ENCODE measurements at regions not wholly inside any gene's neighbourhood (a gene's known extent, or its start where the extent isn't known, plus 50 kb on each side); places are given as distances from the start of the nearest gene placed in this dataset.

DNA sequence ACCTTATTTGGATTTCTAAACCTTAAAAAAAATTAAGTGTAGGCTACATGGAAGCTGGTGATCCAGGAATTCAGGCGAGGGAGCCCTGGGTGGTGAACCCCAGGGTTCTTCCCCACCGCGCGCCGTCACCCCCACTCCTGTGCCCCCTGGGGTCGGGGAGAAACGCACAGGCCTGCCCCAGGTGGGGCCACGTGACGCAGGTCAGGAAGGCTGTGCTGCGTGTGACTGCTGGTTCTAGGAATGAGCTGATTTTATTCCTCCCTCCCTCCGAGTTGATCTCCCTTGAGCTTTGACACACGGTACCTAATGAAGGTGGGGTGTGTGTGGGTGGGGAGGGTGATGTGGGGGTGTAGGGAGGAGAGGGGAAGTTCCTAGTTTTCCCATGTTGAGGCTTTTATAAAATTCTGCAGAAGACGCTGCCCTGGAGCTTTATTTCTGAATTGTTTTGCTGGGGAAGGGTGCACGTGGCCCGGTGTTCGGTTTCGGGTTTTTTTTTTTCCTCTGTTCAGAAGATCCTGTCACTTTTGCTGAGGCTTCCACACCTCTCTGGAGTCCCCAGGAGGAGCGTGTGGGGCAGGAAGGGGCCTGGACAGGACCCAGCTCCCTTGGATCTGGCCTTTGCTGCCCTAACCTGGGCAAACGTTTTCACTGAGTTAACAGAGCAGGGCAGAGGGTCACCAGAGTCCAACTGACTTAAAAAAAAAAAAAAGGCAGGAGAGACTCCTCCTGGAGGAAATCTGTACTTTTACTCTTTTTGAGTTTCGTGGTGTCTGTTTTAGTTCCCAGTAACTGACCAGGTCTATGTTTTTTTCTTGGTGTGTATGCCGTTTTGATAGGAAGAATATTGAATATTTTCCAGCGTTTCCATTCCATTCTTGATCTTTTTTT is 55.8 kb upstream of the GSE1 start:
- DNase-seq (ENCODE audit: low spot score): no peak

DNA sequence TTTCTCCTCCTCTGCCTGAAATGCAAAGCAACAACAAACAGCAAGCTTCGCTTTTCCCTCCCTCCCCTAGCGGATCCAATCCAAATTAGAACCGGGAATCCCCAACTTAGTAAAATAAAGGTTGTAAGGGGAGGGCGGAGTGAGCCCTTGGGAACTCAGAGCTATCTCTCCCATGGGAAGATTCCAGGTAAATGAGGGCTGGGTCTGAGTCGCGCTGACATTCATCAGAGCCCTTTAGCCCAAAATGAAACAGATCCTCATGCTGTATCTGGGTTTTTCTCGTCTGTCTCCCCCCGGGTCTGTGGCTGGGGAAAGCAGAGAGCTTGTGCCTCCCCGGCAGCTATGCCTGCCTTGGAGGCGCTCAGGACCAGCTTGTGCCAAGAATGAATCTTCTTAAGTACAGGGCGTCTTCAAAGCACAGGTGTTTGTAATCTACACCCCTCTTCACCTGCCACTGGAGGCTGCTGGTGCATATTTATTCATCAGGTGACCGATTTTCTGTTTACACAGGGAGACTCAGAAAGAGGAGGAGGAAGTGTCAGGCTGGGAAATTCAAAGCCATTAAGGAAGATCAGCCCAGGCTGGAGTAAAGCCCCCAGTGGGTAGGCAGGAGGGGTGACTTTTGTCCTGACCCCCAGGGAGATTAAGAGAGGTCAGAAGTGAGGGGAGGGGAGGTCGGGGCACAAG is 55.0 kb upstream of the GSE1 start:
- no peak for DNase-seq (ENCODE audit: low spot score)

GRCh38 chr16:85560932-85561247 is 52.2 kb upstream of the GSE1 start:
- no peak for DNase-seq (ENCODE audit: low spot score)

DNA sequence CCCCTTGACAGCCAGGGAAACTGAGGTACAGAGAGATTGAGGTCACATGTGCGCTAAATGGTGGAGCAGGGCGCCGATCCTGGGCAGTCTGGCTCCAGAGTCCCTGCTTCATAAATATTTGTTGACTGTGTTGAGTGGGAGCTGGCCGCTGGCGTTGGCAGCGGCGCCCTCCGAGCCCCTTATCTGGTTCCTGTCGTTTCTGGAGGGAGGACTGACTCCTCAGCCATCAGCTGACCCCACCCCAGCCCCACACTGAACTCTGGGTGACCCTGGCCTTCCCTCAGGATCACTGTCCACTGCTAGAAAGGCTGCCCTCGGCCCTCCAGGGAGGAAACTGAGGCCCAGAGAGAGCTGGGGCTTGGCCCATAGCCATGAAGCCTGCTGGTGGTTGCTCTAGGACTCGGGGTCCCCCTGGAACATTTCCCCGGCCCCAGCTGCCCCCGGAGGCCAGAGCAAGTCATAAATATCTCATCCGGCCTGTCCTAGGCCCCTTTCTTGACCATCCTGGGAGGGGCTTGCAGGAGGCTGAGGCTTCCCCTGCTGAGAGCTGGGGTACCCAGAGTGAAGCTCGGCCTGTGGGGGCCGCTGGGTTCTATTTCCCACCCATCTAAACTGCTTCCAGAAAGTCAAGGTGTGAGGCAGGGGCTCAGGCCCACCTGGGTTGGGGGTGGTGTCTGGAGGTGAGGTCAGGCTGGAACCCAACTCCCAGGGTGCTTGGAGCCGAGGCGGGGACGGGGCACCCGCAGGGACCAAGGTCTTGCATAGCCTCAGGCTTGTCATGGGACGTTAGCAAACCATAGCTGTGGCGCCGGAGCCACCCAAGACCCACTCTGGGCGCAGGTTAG is 51.7 kb upstream of the GSE1 start:
- no peak for DNase-seq (ENCODE audit: low spot score)

- DNase-seq (ENCODE audit: low spot score): no peak
These were observed 50.9 kb upstream of the GSE1 start for GRCh38 chr16:85562093-85562786.

DNA sequence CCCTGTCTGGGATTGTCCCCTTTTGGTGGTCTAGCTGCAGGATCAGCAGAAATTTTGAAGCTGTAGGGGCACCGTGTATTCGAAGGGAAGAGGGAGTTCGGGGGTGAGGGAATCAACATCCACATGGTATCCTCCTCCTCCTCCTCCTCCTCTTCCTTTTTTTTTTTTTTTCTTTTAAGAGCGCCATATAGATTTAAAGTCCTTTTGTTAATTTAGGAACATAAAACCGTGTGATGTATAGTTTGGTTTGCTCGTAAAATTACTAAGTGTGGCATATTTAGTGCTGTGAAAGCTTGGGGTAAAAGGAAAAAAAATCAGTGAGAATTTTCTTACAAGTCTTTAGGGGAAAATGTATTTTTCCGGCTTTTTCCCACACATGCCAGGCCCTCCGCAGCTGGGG is 50.1 kb upstream of the GSE1 start:
- DNase-seq (ENCODE audit: low spot score): no peak
